GM21528 (cell line): ENCODE measurements at regions not wholly inside any gene's neighbourhood (a gene's known extent, or its start where the extent isn't known, plus 50 kb on each side); places are given as distances from the start of the nearest gene placed in this dataset.
"Not testable (repeated sequence)": the region's sequence is repeated elsewhere in the genome, so short reads cannot be mapped to it uniquely, and the experiment has no call there.

Experiments used
- ATAC-seq: cut with Tn5 transposase; IDR thresholded peaks from one replicate; pipeline ENCODE4 v1.9.1; 2021; ENCODE audit warnings: mild to moderate bottlenecking, moderate library complexity; ENCODE audit not compliant: unreplicated experiment, low FRiP score

DNA sequence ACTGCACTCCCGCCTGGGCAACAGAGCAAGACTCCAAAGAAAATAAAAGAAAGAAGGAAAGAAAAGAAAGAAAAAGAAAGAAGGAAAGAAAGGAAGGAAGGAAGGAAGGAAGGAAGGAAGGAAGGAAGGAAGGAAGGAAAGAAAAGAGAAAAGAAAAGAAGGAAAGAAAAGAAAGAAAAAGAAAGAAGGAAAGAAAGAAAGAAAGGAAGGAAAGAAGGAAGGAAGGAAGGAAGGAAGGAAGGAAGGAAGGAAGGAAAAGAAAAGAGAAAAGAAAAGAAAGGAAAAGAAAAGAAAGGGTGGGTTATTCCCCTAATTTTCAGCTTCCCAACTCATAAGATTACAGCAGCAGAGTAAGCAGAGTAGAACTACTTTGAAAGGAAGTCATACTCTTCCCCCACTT lies 64.4 kb downstream of the TMEM200C start:
- not testable (repeated sequence) for ATAC-seq

DNA sequence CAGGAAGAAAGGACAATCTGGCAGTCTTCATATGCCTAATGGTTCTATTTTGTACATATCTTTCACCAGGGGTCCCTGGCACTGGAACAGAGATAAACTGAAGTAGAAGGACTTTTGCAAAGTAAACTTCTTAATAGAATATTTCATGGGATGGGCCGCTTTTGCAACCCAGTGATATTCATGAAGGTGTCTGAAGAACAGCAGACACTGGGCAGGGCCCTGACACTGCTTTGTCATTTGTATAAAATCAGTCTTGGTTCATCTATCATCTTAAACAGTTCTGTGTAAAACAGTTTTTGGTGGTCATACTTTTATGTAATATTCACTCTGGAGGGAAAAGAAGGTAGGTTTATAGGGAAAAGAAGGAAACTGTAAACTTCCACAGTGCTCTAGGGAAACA lies 66.4 kb downstream of the TMEM200C start:
- no peak for ATAC-seq

DNA sequence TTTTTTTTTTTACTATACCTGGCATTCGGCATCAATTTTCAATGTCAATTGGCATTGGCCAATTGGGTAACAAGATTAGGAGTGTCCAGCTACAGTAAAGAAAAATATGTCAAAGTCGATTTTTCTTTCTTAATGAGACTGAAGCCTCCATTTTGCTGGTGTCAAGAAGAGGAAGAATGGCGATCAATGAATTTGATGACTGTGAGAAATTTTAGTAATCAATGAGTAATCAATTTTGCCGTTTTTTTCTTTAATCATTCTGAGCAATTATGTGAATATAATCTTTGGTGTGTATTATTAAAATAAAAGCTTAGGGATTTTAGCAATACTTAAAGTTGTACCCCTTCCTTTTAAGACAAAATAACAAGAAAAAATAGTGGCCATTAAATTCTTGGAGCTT lies 69.7 kb downstream of the TMEM200C start:
- no peak for ATAC-seq

DNA sequence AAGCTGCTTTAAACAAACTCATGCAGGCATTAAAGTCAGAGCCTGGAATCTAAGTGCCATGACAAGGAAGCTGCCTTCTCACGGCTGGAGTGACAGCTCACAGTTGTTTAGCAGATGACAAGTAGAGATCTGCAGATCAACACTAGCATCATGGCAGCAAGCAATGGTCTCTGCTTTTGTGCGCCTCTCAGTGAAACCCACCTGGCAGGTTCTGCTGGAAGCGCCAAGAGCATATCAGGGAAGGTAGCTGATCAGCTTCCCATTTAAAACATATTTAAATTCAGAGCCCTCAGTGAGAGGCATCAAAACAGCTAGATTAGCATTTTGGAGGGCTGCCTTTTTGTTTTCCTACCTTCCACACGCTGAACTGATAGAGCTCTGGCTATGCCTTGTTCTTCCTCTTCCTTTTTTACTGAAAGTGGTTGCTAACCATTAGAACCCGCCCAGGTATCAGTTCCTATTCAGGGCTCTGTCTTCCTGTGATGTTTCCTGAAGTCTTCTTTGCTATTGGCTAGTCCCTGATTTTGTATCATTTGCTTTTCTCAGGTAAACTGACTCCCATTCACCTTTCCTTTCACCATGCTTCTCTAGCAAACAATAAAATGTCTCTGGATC lies 70.8 kb downstream of the TMEM200C start:
- no peak for ATAC-seq

DNA sequence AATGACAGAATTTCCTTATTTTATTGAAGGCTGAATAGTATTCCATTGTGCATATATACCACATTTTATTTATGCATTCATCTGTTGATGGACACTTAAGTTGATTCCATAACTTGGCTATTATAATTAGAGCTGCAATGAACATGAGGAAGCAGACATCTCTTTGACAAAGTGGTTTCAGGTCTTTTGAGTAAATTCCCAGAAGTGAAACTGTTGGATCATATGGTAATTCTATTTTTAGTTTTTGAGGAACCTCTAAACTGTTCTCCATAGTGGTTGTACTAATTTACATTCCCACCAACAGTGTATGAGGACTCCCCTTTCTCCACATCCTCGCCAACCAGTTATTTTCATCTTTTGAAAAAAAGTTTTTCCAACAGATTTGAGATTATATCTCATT lies 77.5 kb downstream of the TMEM200C start:
- no peak for ATAC-seq

DNA sequence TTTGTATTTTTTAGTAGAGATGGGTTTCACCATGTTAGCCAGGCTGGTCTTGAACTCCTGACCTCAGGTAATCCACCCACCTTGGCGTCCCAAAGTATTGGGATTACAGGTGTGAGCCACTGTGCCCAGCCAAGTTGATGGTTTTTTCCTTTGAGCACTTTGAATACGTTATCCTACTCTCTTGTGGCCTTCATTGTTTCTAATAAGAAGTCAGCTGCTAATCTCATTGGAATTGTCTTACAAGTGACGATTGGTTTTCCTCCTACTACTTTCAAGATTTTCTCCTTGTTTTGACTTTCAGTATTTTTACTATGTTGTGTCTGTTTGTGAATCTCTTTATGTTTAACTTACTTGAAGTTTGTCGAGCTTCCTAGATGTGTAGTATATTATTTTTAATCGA lies 88.5 kb downstream of the TMEM200C start:
- ATAC-seq, result no peak

DNA sequence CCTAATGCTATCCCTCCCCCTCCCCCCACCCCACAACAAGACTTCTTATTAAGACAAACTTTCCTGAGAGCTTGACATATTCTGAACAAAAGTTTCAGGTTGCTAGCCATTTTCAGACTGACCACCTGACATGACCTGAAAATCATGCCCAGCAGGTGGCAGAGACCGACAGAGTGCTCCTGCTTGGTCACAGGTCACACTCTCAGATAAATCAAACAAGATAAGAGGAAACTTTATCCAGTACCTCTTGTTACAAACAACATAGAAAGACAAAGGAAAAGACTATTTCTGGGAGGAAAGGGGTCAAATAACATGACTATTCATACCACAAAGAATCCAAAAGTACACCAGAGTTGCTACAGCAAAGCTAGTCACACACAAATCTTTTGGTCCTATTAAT lies 107.4 kb downstream of the TMEM200C start:
- no peak for ATAC-seq

DNA sequence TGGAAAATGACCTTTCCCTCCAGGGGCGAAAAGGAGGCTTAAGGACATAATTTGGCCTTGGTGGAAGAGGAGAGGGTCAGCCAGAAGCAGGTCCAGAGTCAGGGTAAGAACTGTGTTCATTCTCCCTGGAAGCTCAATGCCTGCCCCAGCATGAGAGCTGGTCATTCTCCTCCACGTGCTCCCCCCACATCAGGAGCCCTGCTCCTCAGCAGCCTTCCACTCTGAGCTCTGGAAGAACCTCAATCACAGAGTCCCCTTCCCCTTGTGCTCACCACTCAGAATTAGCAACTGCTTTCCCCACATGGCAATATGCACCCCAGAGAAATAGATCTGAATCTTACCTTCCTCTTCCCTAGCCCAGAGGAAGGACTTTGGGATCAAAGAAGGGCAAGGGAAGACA lies 115.4 kb downstream of the TMEM200C start:
- no peak for ATAC-seq

DNA sequence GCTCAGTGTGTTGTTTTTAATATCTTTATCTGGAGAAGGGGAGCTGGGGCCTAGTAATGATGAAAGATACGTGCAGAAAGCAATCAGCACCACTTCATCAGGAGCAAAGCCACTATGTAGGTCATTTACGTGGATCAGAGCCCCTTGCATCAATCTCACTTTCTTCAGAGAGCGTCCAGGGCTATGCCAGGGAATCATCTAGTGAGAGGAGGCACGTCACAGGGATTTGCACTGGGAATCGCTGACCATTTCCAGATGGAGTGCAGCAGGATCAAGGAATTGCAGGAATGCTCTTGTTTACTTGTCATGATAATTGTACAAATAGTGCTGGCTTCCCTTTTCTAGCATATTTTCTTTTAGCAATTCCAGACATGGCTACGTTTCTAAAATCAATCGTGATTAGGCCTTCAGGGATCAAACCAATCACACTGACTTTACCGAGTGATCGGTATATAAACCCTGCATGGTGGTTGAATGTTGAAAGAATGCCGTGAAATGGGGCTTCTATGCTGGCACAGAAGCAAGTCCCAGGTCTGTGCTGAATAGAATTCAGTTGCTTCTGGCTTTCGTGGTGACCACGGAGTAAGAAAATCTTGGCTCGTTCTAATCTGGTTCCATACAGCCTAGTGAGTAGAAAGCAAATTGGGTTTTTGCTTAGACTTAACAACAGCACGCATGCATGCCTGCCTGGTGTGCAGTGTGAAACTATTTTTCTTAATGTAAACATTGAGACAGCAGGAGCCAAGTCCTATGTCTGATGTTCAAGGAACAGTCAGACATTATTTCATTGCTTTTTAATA lies 122.8 kb downstream of the TMEM200C start:
- ATAC-seq, result no peak

DNA sequence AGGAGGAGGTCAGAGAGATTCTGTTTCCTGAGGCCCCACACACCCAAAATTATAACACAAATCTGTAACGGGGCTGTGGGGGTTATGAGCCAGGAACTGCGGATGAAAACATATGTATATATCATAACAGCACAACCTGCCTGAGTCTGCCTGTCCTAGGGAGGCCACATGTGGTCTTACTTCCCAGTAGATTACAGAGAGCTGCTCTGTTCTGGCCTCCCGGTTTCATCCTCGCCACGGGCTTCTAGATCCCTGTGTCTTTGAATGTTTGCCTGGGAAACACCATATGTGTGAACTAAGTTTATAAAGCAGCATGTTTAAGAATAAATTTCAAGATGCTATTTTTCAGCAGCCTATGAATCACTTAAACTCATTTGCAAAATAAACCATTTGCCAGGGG lies 124.0 kb downstream of the TMEM200C start:
- no peak for ATAC-seq

DNA sequence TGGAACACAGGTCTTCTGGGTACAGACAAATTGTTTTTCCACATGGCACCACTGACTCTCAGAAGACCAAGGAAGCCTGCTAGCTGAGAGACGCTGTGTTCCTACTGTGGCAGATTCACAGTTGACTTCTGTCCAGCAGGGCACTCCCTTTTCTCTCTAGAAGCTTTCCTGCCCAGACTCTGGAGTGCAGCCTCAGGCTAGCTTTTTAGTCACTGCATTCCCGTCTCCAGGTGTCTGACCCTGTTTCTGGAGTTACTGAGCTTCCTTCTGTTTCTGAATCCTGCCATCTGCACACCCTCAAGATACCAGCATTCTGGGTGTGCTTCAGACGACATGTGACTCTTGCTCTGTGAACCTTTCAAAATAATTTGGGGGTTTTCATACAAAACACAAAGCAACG lies 125.1 kb downstream of the TMEM200C start:
- no peak for ATAC-seq

DNA sequence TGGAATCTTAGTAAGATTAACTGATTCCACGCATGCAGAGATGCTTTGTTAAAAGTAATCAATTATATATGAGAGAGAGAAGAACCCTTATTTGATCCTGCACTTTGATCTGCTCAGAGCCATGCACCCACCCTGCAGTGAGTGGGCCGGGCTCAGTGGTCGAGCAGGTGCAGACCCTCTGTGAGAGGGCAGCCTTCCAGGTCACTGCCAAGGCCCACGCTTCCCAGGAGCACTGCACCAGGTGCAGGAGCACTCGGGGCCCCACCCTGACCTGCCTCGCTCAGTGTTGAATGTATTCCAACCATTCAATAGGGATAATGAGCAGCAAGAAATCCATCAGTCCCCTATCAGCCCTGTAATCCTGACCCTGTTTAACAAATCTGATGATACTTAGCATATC lies 126.9 kb downstream of the TMEM200C start:
- no peak for ATAC-seq

DNA sequence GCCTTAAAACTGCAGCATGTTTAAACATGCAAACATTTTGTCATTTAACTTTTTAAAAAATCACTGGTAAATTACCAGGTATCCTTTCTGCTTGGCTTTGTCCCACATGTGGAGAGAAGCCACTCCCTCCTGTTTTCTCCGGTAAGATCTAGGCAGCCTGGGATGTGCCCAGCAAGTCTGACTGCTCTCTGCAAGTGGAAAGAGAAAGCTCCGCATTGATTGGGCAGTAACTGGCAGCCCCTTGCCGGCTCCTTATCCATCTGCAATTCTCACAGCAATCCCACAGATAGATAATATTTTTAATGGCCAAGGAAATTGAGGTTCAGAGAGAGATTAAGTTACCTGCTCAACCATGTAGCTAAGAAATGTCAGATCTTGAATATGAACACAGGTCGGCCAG lies 136.1 kb downstream of the TMEM200C start:
- no peak for ATAC-seq

DNA sequence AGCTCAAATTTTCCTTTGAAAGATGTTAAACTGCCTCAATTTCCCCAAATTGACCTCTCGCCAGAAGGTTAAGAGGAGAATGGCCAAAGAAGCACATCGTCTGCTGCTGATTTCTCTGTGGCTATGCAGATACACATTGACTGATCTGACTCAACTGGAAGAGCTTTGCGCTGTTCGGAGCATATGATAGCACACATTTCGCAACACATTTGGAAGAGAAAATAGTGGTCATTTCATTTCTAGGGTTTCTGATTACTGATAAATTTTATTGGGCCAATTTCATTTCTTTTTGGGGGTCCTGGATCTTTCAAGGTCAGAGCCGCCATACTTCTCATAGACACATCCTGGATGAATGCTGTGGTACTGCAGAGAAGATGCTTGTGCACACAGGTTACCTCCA lies 138.5 kb downstream of the TMEM200C start:
- ATAC-seq, result no peak

DNA sequence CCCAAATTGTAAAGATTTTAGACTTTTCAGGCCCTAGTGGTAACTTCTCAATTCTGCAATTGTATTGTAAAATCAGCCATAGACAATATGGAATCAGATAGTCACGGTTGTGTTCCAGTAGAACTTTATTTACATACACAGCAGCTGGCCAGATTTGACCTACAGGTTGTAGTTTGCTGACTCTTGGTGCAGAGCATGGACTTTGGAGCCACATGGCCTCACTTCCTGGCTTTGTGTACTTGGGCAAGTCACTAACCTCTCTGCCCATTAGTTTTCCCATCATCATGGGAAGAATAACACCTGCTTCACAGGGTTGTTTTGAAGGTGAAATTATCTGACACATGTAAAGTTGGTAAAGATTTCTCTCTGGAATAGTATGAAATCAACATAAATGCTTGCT lies 147.6 kb downstream of the TMEM200C start:
- ATAC-seq, result no peak

DNA sequence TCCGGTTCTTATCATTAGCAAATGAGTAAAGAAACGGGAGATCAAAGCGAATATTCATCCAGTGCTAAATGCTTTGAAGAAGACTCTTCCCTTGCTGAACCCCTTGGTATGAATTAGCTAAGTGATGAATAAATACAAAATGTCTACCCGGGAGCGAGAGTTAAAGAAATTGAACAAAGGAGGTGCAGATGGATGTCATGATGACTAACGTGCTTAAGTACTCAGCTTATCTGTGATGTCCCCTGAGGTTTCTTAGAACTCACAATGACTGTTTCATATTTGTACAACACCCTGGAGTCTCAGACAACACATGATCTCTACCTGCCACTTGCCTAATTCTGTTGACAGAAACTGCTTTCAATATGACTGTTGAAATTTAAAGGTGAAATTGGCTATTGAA lies 148.5 kb downstream of the TMEM200C start:
- ATAC-seq, result no peak

DNA sequence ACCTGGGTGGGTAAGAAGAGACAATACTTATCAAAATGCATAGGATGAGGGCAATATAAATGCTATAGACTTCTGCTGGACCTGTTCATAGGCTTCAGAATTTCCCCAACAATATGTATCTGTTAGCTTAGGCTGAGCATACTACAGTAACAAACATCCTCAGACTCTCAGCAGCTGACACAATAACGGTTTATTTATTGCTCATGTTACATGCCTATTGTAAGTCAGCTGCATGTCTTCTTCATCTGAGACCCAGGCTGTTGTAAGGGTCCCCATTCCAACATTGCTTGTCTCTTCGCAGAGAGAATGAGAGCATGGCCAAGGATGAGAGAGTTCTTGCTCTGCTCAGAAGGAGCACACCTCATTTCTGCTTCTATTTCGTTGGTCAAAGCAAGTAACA lies 150.7 kb downstream of the TMEM200C start:
- no peak for ATAC-seq

DNA sequence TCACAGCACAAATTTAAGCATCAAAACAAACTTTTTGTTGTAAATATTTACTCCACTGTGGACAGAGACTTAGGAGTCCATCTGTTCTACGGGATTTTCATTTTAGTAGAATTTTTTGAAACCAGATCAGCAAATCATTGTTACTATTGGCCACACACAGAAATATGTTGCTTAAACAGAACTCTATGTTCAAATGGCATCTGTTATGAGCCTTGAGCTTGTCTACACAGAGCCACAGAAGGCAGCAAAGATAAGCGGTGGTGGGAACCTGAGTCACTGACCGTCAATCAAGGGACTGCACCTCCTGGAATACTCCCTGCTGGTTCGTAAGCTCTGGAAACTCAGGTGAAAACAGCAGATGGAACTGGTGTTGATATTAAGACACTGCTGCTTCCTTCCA lies 156.8 kb downstream of the TMEM200C start:
- no peak for ATAC-seq

DNA sequence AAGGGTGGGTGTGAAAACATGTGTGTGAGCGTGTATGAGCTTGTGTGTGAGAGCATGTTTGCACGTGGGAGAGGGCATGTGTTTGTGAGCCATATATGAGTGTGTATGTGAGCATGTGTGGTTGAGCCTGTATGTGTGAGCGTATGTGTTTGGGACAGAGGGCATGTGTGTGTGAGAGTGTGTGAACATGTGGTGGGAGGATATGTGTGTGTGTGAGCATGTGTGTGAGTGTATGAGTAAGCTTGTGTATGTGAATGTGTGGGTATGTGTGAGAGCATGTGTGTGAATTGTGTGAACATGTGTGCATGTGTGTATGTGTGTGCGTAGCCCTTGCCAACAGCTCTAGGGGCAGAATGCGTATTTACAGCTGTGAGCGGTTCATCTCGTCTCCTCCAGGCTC lies 163.0 kb downstream of the TMEM200C start:
- ATAC-seq, result no peak

DNA sequence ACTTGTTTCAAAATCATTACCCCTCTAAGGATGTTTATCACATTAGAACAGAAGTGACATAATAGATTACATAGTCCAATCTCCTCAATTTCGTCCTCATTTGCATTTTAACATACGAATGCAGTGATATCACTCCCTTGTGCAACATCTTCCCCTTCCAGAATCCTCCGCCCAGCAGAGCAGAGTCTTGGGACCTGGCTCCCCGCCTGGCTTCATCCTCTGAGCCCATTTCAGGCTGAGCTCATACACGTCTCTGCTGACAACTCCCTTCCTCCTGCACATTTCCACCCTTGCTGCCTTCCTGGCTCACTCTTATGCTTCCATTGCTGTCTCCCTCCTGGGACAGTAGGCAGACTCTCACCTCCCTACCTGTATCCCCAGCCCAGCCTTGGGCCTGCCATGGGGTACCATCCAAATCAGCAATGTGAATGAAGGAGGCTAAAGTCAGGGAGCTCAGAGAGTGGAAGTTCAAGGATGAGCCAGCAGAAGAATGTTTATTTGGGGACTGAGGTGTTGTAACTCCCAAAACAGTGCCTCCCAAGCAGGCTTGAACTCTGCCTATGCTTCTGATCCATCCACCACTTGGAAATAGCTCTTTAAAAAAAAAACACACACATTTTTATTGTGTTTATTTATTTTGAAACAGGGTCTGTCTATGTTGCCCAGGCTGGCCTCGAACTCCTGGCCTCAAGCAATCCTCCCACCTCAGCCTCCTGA lies 165.2 kb downstream of the TMEM200C start:
- no peak for ATAC-seq

DNA sequence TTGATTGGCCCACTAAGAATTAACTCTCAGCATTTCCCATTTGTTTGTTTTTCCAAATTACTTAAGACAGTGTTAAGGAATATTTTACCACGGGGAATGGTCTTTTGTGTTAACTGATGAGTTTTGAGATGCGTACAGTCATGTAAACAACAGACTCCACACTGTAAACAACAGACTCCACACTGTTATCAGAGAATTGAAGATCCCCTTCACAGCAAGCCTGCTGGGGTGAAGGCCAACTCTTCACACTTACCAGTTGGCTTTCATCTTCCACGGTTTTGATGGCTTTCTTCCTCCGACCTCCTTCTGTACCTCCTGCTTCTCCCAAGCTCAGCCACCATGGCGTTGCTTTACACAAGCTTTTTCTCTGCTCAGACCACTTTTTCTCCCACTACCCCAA lies 166.8 kb downstream of the TMEM200C start:
- ATAC-seq, result no peak

DNA sequence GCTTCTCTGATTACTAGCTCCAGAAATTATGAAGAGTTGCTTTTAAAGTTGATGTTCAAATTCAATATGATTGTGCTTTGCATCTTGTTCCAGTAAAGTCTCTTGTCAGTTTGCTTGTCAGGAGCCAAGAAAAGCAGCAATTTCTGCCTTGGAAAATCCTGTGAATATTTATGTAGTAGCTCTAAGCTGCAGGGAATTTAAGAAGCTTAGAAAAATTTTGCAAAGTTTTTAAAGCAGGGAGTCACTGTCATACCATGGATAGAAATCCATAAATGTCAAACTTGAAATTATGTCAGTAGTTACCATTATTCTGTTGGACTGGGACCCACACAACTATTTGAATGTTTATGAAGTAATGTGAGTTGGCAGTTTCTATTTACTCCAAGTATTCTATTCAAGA lies 169.3 kb downstream of the TMEM200C start:
- ATAC-seq, result no peak
